ENCODE measurements at regions not wholly inside any gene's neighbourhood (a gene's known extent, or its start where the extent isn't known, plus 50 kb on each side); places are given as distances from the start of the nearest gene placed in this dataset.

DNA sequence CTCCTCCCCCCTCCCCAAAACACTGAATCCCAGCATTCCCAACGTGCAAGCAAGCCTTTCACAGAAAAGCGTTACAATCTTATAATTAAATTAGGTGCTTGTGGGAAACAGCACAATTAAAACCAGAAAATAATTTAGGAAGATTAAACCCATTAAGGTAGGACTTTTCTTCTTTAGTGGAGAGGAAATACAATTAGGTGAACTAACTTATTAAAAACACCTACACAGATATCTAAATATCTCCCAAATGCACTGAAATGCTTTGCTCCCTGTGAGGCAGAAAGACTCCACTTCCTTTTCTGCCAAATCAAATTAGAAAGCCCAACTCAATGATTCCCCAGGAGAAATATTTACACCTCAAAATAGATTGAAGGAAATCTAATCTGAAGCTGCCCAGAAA is 60.9 kb upstream of the ETS2 start:
- H4K20me1 ChIP-seq (ENCODE audit: insufficient read depth, low read length) = no peaks in the 10 kb centered on the region
- H3K79me2 ChIP-seq (ENCODE audit: insufficient read depth, low read length) = no peaks in the 10 kb centered on the region
- no peak overlapping the region for H3K9ac ChIP-seq (ENCODE audit: low read depth, low read length)
- DNase-seq (no peak), ATAC-seq (ENCODE audit: insufficient read depth, low read depth) (no peak)
- no peak overlapping the region for H3K27ac ChIP-seq (ENCODE audit: low read length)
- no peaks in the 10 kb centered on the region for H3K36me3 ChIP-seq (ENCODE audit: insufficient read depth, low read length)
- H3K27me3 ChIP-seq (ENCODE audit: insufficient read depth, low read length, poor library complexity) = no peaks in the 10 kb centered on the region
- no peak overlapping the region for H2AFZ ChIP-seq (ENCODE audit: low read depth, low read length)
- no peak overlapping the region for H3K4me2 ChIP-seq (ENCODE audit: insufficient read depth, low read length)
- peaks cover 8% of the 10 kb centered on the region for H3K4me1 ChIP-seq (ENCODE audit: insufficient read depth, low read length)
- H3K9me3 ChIP-seq (ENCODE audit: insufficient read depth, low read length, severe bottlenecking) = peaks cover 3% of the 10 kb centered on the region
- H3K4me3 ChIP-seq (ENCODE audit: low read depth in 1 of 2, low read length in 2 of 2) = no peak overlapping the region
- TF ChIP-seq, protein P1, sequence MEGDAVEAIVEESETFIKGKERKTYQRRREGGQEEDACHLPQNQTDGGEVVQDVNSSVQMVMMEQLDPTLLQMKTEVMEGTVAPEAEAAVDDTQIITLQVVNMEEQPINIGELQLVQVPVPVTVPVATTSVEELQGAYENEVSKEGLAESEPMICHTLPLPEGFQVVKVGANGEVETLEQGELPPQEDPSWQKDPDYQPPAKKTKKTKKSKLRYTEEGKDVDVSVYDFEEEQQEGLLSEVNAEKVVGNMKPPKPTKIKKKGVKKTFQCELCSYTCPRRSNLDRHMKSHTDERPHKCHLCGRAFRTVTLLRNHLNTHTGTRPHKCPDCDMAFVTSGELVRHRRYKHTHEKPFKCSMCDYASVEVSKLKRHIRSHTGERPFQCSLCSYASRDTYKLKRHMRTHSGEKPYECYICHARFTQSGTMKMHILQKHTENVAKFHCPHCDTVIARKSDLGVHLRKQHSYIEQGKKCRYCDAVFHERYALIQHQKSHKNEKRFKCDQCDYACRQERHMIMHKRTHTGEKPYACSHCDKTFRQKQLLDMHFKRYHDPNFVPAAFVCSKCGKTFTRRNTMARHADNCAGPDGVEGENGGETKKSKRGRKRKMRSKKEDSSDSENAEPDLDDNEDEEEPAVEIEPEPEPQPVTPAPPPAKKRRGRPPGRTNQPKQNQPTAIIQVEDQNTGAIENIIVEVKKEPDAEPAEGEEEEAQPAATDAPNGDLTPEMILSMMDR (IDR thresholded peaks at IDR 0.05; ENCODE audit: borderline replicate concordance, extremely low read depth, low read length, poor library complexity, severe bottlenecking) = no peak
- TF ChIP-seq EZH2 (IDR thresholded peaks at IDR 0.05; ENCODE audit: borderline replicate concordance, low read depth, low read length, severe bottlenecking) = no peak

DNA sequence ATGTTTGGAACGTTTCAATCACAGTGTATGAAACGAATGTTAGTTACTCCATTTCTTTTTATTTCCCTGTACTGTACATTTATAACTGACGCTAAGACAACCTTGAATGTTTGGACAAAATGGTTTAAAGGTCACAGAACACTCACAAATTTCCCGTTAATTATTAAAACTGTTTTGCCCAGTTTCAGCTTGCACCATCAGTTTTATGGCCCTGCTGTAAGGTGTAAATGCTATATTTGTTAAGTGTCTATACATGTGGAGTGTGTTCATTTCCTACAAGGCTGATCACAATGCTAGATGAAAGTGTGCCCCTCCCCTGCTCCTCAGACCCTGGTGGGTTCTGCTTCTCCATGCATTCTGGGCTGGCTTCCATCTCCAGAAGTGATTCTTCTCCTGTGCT is 57.9 kb upstream of the ETS2 start:
- DNase-seq = no peak
- Histone ChIP-seq H3K4me2 (ENCODE audit: insufficient read depth, low read length) (no peak overlapping the region), H2AFZ (ENCODE audit: low read depth, low read length) (no peak overlapping the region), H3K4me3 (ENCODE audit: low read depth in 1 of 2, low read length in 2 of 2) (no peak overlapping the region), H3K27ac (ENCODE audit: low read length) (no peak overlapping the region), H4K20me1 (ENCODE audit: insufficient read depth, low read length) (no peaks in the 10 kb centered on the region), H3K36me3 (ENCODE audit: insufficient read depth, low read length) (no peaks in the 10 kb centered on the region), H3K27me3 (ENCODE audit: insufficient read depth, low read length, poor library complexity) (no peaks in the 10 kb centered on the region), H3K9ac (ENCODE audit: low read depth, low read length) (no peak overlapping the region), H3K4me1 (ENCODE audit: insufficient read depth, low read length) (no peaks in the 10 kb centered on the region), H3K9me3 (ENCODE audit: insufficient read depth, low read length, severe bottlenecking) (peaks cover 3% of the 10 kb centered on the region), H3K79me2 (ENCODE audit: insufficient read depth, low read length) (no peaks in the 10 kb centered on the region)
- TF ChIP-seq EZH2 (IDR thresholded peaks at IDR 0.05; ENCODE audit: borderline replicate concordance, low read depth, low read length, severe bottlenecking) = no peak
- TF ChIP-seq, protein P1 (IDR thresholded peaks at IDR 0.05; ENCODE audit: borderline replicate concordance, extremely low read depth, low read length, poor library complexity, severe bottlenecking) = no peak
- no peak for ATAC-seq (ENCODE audit: insufficient read depth, low read depth)

DNA sequence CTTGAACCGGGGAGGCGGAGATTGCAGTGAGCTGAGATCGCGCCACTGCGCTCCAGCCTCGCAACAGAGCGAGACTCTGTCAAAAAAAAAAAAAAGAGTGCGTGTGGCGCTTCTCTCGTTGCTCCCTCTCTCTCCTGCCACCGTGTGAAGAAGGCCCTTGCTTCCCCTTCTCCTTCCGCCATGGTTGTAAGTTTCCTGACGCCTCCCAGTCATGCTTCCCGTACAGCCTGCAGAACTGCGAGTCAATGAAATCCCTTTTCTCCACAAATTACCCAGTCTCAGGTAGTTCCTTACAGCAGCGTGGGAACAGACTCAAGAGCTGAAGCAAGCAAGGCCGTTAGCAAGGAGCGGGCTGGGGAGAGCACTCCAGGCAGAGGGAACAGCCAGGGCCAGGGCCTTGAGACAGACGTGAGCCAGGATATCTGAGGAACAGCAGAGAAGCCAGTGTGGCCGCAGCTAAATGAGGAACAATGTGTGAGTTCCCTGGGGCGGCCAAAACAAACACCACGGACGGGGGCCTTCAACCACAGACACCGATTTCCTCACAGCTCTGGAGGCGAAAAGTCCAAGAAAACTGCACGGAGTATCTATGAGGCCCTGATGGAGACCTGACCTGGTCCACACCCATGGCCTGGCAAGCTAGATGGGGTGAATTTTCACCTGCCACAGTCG is 54.2 kb upstream of the ETS2 start:
- Histone ChIP-seq H3K9ac (ENCODE audit: low read depth, low read length) (no peak overlapping the region), H3K4me3 (ENCODE audit: low read depth in 1 of 2, low read length in 2 of 2) (no peak overlapping the region), H3K27ac (ENCODE audit: low read length) (no peak overlapping the region), H3K36me3 (ENCODE audit: insufficient read depth, low read length) (no peaks in the 10 kb centered on the region), H3K79me2 (ENCODE audit: insufficient read depth, low read length) (no peaks in the 10 kb centered on the region), H3K9me3 (ENCODE audit: insufficient read depth, low read length, severe bottlenecking) (peaks cover 3% of the 10 kb centered on the region), H3K4me1 (ENCODE audit: insufficient read depth, low read length) (no peaks in the 10 kb centered on the region), H3K4me2 (ENCODE audit: insufficient read depth, low read length) (no peak overlapping the region), H2AFZ (ENCODE audit: low read depth, low read length) (no peak overlapping the region), H3K27me3 (ENCODE audit: insufficient read depth, low read length, poor library complexity) (no peaks in the 10 kb centered on the region), H4K20me1 (ENCODE audit: insufficient read depth, low read length) (no peaks in the 10 kb centered on the region)
- DNase-seq = no peak
- no peak for TF ChIP-seq EZH2 (IDR thresholded peaks at IDR 0.05; ENCODE audit: borderline replicate concordance, low read depth, low read length, severe bottlenecking)
- TF ChIP-seq, protein P1 (IDR thresholded peaks at IDR 0.05; ENCODE audit: borderline replicate concordance, extremely low read depth, low read length, poor library complexity, severe bottlenecking) = no peak
- ATAC-seq (ENCODE audit: insufficient read depth, low read depth) = no peak

All from DND-41 (cell line).